Smooth muscle cell (in vitro differentiated cells): ENCODE measurements at regions not wholly inside any gene's neighbourhood (a gene's known extent, or its start where the extent isn't known, plus 50 kb on each side); places are given as distances from the start of the nearest gene placed in this dataset.

ENCODE experiments used
- DNase-seq: peaks from one replicate; lab custom pipeline; 2025; ENCODE audit not compliant: unreplicated experiment; lab: John Stamatoyannopoulos, UW
- H2AFZ ChIP-seq: fragments of 200-600 bp; sonication (generic); 2 replicates; pipeline ENCODE4 v1.6.0; 2016; ENCODE audit warnings: antibody characterized with exemption, low read depth, mild to moderate bottlenecking
- H3F3A ChIP-seq: fragments of 200-600 bp; sonication (generic); 2 replicates; pipeline ENCODE4 v1.6.0; 2017; ENCODE audit warnings: antibody characterized with exemption, low read depth
- H3K27ac ChIP-seq: fragments of 200-600 bp; sonication (generic); 2 replicates; pipeline ENCODE4 v1.5.1; 2016; ENCODE audit warnings: low read depth, mild to moderate bottlenecking
- H3K27me3 ChIP-seq: fragments of 200-600 bp; sonication (generic); 2 replicates; pipeline ENCODE4 v1.6.1; 2016; ENCODE audit warnings: low read depth, mild to moderate bottlenecking
- H3K36me3 ChIP-seq: fragments of 200-600 bp; sonication (generic); 2 replicates; pipeline ENCODE4 v1.5.1; 2016; ENCODE audit warnings: low read depth
- H3K4me1 ChIP-seq: fragments of 200-600 bp; sonication (generic); 2 replicates; pipeline ENCODE4 v1.5.1; 2016; ENCODE audit warnings: low read depth
- H3K4me2 ChIP-seq: fragments of 200-600 bp; sonication (generic); 2 replicates; pipeline ENCODE4 v1.6.0; 2016; ENCODE audit warnings: mild to moderate bottlenecking
- H3K4me3 ChIP-seq: fragments of 200-600 bp; sonication (generic); 2 replicates; pipeline ENCODE4 v1.5.1; 2016; ENCODE audit warnings: mild to moderate bottlenecking
- H3K79me2 ChIP-seq: fragments of 200-600 bp; sonication (generic); 2 replicates; pipeline ENCODE4 v1.6.0; 2016; ENCODE audit warnings: low read depth, mild to moderate bottlenecking
- H3K9ac ChIP-seq: fragments of 200-600 bp; sonication (generic); 2 replicates; pipeline ENCODE4 v1.6.0; 2016; ENCODE audit warnings: low read depth
- H3K9me3 ChIP-seq: fragments of 200-600 bp; sonication (generic); replicated peaks from 2 replicates; pipeline ENCODE4 v1.5.1; 2016; ENCODE audit warnings: low read depth
- H4K20me1 ChIP-seq: fragments of 200-600 bp; sonication (generic); 2 replicates; pipeline ENCODE4 v1.6.0; 2016; ENCODE audit warnings: low read depth
- WGBS: methylation state at CpG from one replicate; pipeline ENCODE4 v1.1.7; 2016; ENCODE audit warnings: low lambda C conversion rate; 5-methylcytosine and 5-hydroxymethylcytosine counted together
- TF ChIP-seq, protein P1 (sequence below): fragments of 200-600 bp; sonication (generic); IDR thresholded peaks from 2 replicates; pipeline ENCODE4 v1.5.1; 2017; ENCODE audit warnings: borderline replicate concordance, mild to moderate bottlenecking, antibody characterized with exemption; ENCODE audit not compliant: insufficient read depth, poor library complexity, severe bottlenecking

DNA sequence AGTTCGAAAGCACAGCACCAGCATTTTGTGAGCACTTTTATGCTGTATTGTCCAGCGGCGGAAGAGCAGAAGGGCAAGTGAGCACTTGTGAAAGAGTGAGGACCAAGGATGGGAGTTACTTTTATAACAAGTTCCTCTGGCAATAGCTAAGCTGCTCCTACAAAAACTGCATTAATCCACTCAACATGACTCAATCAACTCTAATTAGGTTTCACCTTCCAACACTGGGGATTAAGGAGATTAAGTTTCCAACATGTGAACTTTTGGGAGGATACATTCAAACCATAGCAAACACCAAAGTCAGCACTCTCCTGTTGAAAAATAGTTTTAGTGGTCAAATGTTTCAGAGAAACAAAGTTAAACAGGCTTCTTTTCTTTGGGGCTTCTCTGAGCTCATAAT is 844.5 kb downstream of the REEP3 start:
- H3K79me2 ChIP-seq = no peaks in the 10 kb centered on the region
- H3K4me2 ChIP-seq = no peak overlapping the region
- TF ChIP-seq, protein P1, sequence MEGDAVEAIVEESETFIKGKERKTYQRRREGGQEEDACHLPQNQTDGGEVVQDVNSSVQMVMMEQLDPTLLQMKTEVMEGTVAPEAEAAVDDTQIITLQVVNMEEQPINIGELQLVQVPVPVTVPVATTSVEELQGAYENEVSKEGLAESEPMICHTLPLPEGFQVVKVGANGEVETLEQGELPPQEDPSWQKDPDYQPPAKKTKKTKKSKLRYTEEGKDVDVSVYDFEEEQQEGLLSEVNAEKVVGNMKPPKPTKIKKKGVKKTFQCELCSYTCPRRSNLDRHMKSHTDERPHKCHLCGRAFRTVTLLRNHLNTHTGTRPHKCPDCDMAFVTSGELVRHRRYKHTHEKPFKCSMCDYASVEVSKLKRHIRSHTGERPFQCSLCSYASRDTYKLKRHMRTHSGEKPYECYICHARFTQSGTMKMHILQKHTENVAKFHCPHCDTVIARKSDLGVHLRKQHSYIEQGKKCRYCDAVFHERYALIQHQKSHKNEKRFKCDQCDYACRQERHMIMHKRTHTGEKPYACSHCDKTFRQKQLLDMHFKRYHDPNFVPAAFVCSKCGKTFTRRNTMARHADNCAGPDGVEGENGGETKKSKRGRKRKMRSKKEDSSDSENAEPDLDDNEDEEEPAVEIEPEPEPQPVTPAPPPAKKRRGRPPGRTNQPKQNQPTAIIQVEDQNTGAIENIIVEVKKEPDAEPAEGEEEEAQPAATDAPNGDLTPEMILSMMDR = no peak
- no peak for DNase-seq
- H3F3A ChIP-seq = no peaks in the 10 kb centered on the region
- no peaks in the 10 kb centered on the region for H3K36me3 ChIP-seq
- 96% methylated on average over 3 of the region's 3 CpGs for WGBS
- H3K27ac ChIP-seq = no peak overlapping the region
- H3K4me1 ChIP-seq = peaks cover 12% of the 10 kb centered on the region
- no peaks in the 10 kb centered on the region for H3K9me3 ChIP-seq
- no peaks in the 10 kb centered on the region for H3K27me3 ChIP-seq
- no peak overlapping the region for H3K4me3 ChIP-seq
- no peak overlapping the region for H2AFZ ChIP-seq
- no peaks in the 10 kb centered on the region for H4K20me1 ChIP-seq
- H3K9ac ChIP-seq = no peak overlapping the region

DNA sequence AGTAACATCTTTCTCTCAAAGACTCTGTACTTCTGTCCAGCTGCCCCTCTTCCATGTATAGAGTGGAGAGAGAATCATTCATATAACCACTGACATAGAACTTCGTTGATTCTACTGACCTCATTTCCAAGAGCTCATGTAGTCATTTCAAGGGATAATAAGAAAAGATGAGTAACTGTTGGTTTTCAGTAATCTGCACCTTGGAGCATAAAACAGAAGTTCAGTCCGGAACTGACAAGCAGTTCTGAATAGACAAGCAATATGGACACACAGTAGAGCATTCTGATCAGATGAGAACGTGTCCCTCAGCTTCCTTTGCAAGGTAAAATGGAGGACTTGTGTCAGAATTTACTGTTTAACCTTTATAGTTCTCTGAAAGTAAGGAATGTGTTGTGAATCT is 847.1 kb downstream of the REEP3 start:
- Histone ChIP-seq H3K4me3 (no peak overlapping the region), H3K4me2 (no peak overlapping the region), H3K79me2 (no peaks in the 10 kb centered on the region), H3K4me1 (peaks cover 12% of the 10 kb centered on the region), H3K27me3 (no peaks in the 10 kb centered on the region), H3K36me3 (no peaks in the 10 kb centered on the region), H3K27ac (peak overlapping the region; percentile 1), H4K20me1 (no peaks in the 10 kb centered on the region), H3F3A (no peaks in the 10 kb centered on the region), H3K9ac (no peak overlapping the region), H3K9me3 (no peaks in the 10 kb centered on the region), H2AFZ (no peak overlapping the region)
- TF ChIP-seq, protein P1 = no peak
- WGBS = 87% methylated on average over 3 of the region's 3 CpGs
- no peak for DNase-seq

DNA sequence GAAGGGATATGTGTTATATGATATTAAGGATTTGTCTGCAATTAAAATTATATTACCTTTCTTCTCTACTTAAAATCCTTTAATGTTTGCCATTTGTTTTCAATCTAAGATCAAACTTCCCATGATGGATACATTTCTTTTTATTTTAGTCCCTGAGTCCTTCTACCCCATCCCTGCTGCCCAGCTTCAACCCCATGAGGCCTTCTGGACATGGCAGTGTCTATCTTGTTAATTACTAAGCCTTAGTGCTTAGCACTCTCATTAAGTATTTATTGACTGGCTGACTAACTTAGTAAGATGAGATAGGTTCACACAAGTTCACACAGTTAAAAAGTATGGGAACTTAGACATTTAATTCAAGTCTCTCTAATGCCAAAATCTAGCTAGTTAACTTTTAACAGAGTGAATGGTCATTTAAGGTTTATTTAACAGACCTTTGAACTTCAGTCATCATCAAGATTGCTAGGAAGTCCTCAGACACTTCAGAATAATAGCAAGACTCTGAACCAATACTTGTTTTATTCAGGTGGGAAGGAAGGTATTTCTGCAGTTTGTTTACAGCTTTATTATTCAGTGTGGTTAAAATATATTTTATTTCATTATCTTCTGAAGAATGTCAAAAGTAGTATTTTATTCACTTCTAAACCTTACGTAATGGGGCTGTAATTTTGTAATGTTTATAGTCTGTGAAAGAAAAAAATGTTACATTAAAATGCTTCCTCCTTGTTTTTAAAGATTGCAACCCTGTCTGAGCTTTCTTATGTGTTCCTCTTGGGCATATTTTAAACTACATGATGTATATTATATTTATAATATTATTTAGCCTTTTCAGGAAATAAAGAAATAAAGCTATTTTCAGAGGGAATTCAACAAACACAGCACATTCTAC is 848.9 kb downstream of the REEP3 start:
- no peak overlapping the region for H3K4me3 ChIP-seq
- no peak overlapping the region for H3K4me2 ChIP-seq
- H3K27ac ChIP-seq = no peak overlapping the region
- H3K9me3 ChIP-seq = no peaks in the 10 kb centered on the region
- H3K4me1 ChIP-seq = peaks cover 12% of the 10 kb centered on the region
- no peak for DNase-seq
- TF ChIP-seq, protein P1 = no peak
- WGBS = 89% methylated on average over 1 of the region's 1 CpG
- H3K36me3 ChIP-seq = no peaks in the 10 kb centered on the region
- H3K9ac ChIP-seq = no peak overlapping the region
- H3F3A ChIP-seq = no peaks in the 10 kb centered on the region
- no peaks in the 10 kb centered on the region for H3K27me3 ChIP-seq
- no peak overlapping the region for H2AFZ ChIP-seq
- no peaks in the 10 kb centered on the region for H3K79me2 ChIP-seq
- no peaks in the 10 kb centered on the region for H4K20me1 ChIP-seq

DNA sequence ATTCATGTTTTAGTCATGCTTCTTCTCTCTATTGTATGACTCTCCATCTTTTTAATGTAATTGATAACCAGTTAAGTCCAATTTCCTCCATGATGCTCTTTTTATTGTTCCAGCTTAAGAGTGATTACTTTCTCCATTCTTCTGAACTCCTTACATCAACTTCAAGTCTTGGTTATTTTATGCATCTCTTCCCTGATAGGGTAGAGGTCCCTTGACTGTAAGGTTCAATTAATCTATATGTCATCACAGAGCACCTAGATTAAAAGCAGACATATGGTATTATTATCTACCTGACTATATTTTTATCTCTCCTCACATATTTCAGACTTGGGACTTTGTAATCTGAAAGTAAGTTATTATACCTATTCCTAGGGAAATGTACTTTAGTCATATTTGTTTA is 853.1 kb downstream of the REEP3 start:
- no peak for DNase-seq
- TF ChIP-seq, protein P1 = no peak
- no peaks in the 10 kb centered on the region for H3K4me1 ChIP-seq
- no peak overlapping the region for H3K27ac ChIP-seq
- no peak overlapping the region for H3K4me2 ChIP-seq
- no peaks in the 10 kb centered on the region for H3K36me3 ChIP-seq
- H3K9me3 ChIP-seq = no peaks in the 10 kb centered on the region
- no peaks in the 10 kb centered on the region for H3F3A ChIP-seq
- no peaks in the 10 kb centered on the region for H3K79me2 ChIP-seq
- no peak overlapping the region for H2AFZ ChIP-seq
- no peak overlapping the region for H3K4me3 ChIP-seq
- H3K9ac ChIP-seq = no peak overlapping the region
- H3K27me3 ChIP-seq = peaks cover 3% of the 10 kb centered on the region
- H4K20me1 ChIP-seq = no peaks in the 10 kb centered on the region
